Hematopoietic multipotent progenitor cell treated with erythropoietin and hydrocortisone succinate and interleukin-3 and kit ligand, for 6 days (in vitro differentiated cells): ENCODE measurements at regions not wholly inside any gene's neighbourhood (a gene's known extent, or its start where the extent isn't known, plus 50 kb on each side); places are given as distances from the start of the nearest gene placed in this dataset.
"Not testable (repeated sequence)": the region's sequence is repeated elsewhere in the genome, so short reads cannot be mapped to it uniquely, and the experiment has no call there.

Experiments used
- DNase-seq: peaks from one replicate; pipeline ENCODE4 v3.0.0-alpha.2; 2015

GRCh38 chr22:22296047-22296446 lies 51.5 kb downstream of the VPREB1 start:
- DNase-seq: not testable (repeated sequence)

DNA sequence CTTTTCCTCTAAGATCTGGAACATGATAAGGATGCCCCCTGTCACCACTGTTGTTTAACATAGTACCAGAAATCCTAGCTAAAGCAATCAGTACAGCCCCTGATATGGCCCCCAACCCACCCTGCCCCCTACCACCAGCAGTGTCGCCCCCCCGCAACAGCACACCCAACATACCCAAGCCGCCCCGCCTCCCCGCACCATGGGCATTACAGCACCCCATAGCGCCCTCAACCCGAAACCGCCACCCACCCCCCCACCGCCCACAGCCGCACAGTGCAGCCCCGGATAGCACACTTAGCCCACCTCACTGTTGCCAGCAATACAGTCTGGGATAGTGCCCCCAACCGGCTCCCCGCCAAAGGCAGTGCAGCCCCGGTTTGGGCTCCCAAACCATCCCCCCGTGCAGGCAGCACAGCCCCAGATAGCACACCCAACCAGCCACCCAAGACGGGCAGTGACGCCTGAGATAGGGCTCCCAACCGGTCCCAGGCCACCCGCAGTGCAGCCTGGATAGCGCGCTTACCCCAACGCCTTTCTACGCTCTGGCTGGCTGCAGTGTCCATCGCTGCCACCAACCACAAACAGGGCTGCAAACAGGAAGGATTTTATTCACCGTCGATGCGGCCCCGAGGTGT lies 52.7 kb downstream of the VPREB1 start:
- peak; percentile 63 for DNase-seq

DNA sequence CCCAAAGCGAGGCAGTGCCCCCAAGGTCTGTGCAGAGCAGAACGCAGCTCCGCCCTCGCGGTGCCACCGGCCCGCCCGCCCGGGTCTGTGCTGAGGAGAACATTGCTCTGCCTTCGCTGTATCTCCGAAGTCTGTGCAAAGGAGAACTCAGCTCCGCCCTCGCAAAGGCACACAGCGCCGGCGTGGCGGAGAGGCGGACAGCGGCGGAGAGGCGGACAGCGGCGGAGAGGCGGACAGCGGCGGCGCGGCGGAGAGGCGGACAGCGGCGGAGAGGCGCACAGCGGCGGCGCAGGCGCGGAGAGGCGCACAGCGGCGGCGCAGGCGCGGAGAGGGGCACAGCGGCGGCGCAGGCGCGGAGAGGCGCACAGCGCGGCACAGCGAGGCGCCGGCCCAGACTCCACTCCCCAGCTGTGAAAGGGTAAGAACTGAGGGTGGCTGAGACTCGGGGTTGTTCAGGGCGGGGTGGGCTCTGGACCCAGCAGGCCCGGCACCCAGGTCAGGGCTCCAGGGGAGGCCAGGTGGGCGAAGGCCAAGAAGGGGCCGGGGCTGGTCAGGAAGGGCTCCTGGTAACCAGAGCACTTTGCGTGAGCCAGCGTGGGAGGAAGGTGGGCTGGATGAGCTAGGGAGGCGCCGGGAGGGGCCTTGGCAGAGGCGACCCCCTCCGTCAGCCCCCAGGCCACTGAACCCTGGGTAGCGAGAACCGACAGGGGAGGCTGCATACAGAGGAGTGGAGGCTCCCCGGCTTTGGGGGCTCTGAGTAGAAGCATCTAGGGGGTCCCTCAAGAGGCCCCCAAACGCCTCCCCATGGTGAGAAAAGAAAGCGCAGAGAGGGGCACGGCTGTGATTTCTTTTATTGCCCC lies 53.4 kb downstream of the VPREB1 start:
- DNase-seq: peak; percentile 72

GRCh38 chr22:22298654-22299009 lies 54.0 kb downstream of the VPREB1 start:
- DNase-seq: not testable (repeated sequence)

DNA sequence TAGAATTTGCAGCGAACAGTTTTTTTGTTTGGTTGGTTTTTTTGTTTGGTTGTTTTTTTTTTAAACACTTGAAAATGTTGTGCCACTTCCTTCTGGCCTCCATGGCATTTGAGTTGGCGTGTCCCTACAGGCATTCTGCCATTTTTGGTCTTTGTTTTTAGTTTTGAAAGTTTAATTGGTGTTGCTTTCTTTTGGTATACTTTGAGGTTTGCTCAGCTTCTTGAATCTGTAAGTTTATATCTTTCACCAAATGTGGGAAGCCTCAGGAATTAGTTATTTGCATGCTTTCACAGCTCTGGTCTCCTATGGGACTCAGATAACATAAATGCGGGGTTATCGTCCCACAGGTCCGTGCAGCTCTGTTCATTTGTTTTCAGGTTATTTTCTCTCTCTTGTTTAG lies 55.9 kb downstream of the VPREB1 start:
- DNase-seq: not testable (repeated sequence)

GRCh38 chr22:22300946-22301345 lies 56.4 kb downstream of the VPREB1 start:
- DNase-seq: not testable (repeated sequence)

DNA sequence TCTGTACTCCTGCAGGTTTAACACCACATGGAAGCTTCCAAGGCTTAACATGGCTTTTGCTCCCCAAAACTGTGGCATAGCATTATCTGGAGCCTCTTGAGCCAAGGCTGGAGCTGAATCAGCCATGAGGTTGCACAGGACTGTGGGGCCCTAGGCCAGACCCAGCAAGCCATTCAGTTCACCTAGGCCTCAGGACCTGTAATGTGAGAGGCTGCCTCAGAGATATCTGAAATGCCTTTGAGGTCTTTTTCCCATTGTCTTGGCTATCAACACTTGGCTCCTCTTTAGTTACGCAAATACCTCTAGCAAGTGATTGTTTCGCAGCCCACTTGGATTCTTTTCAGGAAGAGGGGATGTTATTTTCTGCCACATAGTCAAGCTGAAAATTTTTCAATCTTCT lies 72.0 kb downstream of the VPREB1 start:
- no peak for DNase-seq

DNA sequence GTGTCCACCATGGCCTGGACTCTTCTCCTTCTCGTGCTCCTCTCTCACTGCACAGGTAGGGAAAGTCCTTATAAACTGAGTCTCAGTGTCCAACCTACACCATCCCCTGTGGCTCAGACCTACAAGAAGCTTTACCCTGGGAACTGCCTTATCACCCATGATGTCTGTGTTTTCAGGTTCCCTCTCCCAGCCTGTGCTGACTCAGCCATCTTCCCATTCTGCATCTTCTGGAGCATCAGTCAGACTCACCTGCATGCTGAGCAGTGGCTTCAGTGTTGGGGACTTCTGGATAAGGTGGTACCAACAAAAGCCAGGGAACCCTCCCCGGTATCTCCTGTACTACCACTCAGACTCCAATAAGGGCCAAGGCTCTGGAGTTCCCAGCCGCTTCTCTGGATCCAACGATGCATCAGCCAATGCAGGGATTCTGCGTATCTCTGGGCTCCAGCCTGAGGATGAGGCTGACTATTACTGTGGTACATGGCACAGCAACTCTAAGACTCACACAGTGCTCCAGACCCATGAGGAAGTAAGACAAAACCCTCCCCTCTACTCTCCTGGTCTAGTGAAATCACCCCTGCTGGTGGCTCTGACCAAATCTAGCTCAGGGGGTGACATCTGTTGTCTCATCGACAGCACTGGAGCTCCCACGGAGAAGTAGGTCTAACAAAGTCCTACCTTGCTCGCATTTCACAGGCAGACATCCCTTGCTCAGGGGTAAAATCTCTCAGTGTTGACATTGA lies 74.3 kb downstream of the VPREB1 start:
- DNase-seq: no peak

- DNase-seq: peak; percentile 89
Observed at GRCh38 chr22:22321743-22322611, 77.4 kb downstream of the VPREB1 start.

- no peak for DNase-seq
Observed at GRCh38 chr22:22322792-22323191, 78.2 kb downstream of the VPREB1 start.

DNA sequence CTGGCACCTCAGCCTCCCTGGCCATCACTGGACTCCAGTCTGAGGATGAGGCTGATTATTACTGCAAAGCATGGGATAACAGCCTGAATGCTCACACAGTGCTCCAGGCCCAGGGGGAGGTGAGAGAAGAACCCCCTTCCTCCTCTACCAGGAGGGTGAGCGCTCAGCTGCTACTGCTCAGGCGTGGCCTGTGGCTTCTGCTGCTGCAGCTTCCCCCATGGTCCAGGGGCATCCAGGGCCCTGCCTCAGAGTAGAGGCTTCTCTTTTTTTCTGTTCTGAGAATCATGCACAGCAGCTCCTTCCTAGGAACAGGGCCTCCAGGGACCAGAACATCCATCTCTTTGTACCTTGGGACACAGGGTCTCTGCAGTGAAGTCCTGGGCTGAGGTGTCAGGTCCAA lies 83.1 kb downstream of the VPREB1 start:
- no peak for DNase-seq

GRCh38 chr22:22329792-22330191 lies 85.2 kb downstream of the VPREB1 start:
- no peak for DNase-seq

GRCh38 chr22:22335640-22336039 lies 91.1 kb downstream of the VPREB1 start:
- not testable (repeated sequence) for DNase-seq

GRCh38 chr22:22336333-22336732 lies 91.7 kb downstream of the VPREB1 start:
- DNase-seq: not testable (repeated sequence)

DNA sequence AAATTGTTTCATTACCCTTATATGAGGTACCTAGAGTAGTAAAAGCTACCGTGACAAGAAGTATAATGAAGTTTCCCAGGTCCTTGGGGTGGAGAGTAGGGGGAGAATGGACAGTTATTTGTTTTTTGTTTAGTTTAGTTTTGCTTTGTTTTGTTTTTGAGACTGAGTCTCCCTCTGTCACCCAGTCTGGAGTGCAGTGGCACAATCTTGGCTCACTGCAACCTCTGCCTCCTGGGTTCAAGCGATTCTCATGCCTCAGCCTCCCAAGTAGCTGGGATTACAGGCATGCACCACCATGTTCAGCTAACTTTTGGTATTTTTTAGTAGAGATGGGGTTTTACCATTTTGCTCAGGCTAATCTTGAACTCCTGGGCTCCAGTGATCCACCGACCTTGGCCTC lies 94.2 kb downstream of the VPREB1 start:
- DNase-seq: not testable (repeated sequence)

DNA sequence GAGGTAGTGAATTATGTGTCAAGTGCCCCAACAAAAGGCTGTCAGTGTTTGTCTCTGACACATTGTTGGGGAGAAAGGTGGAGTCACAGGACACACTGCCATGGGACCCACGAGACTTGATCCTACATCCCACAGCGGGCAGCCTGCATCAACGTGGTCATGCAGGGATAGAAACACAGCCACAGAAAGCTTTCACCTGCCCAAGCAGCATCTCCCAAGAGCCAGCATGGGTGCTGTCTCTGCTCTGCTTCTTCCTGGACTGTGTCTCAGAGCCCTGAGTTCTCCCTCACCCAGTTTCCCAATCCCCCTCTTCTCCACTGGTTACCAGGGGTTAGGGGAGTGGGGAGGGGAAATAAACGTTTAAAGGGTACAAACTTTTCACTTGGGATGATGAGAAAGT lies 97.2 kb downstream of the VPREB1 start:
- no peak for DNase-seq

GRCh38 chr22:22342697-22343580 lies 98.4 kb downstream of the VPREB1 start:
- peak; percentile 64 for DNase-seq

DNA sequence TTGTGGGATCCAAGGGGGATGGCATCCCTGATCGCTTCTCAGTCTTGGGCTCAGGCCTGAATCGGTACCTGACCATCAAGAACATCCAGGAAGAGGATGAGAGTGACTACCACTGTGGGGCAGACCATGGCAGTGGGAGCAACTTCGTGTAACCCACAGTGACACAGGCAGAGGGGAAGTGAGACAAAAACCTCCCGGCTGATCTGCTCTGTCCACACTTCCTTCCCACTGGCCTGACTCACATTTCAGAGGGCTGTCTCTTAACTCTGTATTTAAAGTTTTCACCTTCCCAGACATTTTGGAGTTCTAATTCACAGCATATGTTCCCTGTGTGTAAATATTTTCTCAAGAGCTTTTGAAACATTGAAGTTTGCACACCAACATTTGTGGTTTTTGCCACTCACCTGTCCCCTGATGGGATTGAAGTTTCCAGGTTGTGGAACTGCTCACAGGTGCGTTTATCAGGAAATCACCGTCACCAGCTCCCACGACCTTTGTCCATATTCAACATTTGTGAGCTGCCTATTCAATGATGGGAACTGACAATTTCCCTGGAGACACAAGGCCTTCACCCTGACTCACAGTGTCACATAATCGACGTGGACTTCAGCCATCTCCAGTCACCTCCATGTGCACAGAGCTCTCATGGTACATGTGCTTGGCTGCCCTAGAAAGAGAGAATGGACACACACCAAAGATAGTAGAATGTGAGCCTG lies 99.2 kb downstream of the VPREB1 start:
- peak; percentile 18 for DNase-seq

DNA sequence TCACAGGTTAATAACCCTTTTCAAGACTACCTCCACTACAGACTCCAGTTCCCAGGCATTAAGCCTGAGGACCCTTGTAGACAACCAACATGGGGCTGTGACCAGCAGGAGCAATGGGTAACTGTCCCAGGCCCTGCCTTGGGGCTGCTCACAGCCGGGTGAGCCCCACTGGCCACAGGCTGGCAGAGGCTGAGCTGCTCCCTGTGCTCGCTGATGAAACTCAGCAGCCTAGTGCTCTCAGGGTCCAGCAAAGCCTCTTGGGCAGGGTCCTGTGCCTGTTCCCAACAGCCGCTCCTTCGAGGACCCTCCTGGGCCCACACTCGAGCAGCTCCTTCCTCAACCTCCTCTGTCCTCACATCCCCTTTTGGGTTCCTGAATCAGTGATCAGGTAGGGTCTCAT lies 99.8 kb downstream of the VPREB1 start:
- no peak for DNase-seq

DNA sequence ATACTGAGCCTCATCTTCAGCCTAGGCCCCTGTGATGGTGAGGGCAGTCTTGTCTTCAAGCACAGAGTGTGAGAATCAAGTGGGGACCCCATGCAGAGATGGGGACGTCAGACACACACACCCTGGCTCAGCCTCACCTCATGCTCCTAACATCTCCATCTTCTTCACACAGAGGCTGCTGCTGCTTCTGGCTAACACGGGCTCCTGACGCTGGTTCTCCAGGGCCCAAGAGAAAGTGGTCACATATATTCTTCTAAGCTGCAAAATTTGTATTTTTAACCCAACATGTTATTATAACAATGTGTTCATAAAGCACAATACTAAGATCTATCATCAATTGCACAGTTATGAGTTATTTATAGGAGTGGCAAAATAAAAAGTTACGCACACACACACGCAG lies 101.2 kb downstream of the VPREB1 start:
- DNase-seq: no peak
